ENCODE measurements at regions not wholly inside any gene's neighbourhood (a gene's known extent, or its start where the extent isn't known, plus 50 kb on each side); places are given as distances from the start of the nearest gene placed in this dataset.

DNA sequence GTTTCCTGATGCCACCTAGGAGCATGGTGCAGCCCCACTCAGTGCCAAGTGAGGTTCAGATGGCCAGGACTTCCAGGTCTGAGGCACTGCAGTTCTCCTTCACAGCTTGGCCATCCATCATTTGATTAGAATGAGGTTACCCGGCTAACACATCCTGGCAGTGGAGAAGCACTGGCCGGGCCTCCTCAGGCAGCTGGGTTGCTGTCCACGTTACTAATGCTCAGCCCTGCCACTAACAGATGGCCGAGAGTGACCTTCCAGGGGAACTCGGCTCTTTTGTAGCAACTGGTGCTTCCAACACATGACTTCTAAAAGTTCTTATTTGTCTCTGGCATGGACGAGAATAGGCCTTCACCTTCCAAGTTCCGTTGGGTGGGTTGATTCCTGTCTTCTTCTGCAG is 204.6 kb upstream of the CFAP20DC start:
- peak; percentile 19 for DNase-seq
- Histone ChIP-seq H3K4me3 (ENCODE audit: low read depth, low read length) (no peak overlapping the region), H3K9me3 (ENCODE audit: severe bottlenecking) (no peaks in the 10 kb centered on the region), H3K27me3 (ENCODE audit: insufficient read depth, low read depth, severe bottlenecking) (no peaks in the 10 kb centered on the region), H3K36me3 (no peaks in the 10 kb centered on the region), H3K27ac (no peak overlapping the region)
- no peak for TF ChIP-seq CTCF (IDR thresholded peaks at IDR 0.05; ENCODE audit: low read depth, low read length)

- Histone ChIP-seq H3K36me3 (no peaks in the 10 kb centered on the region), H3K27ac (no peak overlapping the region), H3K4me3 (ENCODE audit: low read depth, low read length) (no peak overlapping the region), H3K9me3 (ENCODE audit: severe bottlenecking) (no peaks in the 10 kb centered on the region), H3K27me3 (ENCODE audit: insufficient read depth, low read depth, severe bottlenecking) (no peaks in the 10 kb centered on the region)
- DNase-seq, result no peak
- no peak for TF ChIP-seq CTCF (IDR thresholded peaks at IDR 0.05; ENCODE audit: low read depth, low read length)
Observed at GRCh38 chr3:59253523-59253922, 203.7 kb upstream of the CFAP20DC start.

DNA sequence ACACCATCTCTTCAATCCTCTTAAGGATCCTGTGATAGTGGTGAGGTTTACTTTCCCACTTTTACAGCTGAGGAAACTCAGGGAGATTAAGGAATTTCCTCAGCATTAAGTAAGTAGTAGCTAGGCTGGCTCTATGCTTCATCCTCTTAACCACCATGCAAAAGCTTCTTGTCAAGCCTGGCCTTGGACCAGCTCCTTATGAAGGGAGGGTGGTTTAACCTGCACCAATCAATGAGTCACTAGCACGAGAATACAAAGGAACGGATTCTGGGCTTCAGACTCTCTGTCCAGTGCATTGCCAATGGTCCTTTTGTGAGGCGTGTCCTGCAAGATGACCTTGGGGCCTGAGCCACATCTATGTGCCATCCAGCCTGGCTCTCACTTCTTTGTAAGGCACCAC is 202.0 kb upstream of the CFAP20DC start:
- TF ChIP-seq CTCF (IDR thresholded peaks at IDR 0.05; ENCODE audit: low read depth, low read length), result no peak
- peak; percentile 62 for DNase-seq
- H3K27ac ChIP-seq, result no peak overlapping the region
- no peaks in the 10 kb centered on the region for H3K27me3 ChIP-seq (ENCODE audit: insufficient read depth, low read depth, severe bottlenecking)
- no peak overlapping the region for H3K4me3 ChIP-seq (ENCODE audit: low read depth, low read length)
- no peaks in the 10 kb centered on the region for H3K36me3 ChIP-seq
- H3K9me3 ChIP-seq (ENCODE audit: severe bottlenecking), result no peaks in the 10 kb centered on the region

DNA sequence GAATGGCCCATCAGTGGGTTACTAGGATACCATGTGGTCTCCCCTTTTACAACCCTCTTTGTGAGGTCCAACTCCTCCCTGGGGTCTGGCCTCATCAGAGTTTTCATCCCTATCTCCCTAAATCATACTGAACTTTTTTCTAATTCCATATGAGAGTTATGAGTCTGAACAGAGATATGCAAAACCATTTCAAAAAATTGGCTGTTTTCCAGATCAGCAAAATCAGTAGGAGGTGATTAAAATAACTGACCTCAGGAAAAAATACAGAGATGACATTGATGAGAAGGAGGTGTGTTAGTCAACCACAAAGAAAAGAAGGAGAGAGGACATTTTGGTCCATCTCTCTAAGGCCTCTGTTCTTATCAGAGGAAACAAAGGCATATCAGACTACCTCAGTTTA is 200.8 kb upstream of the CFAP20DC start:
- TF ChIP-seq CTCF (IDR thresholded peaks at IDR 0.05; ENCODE audit: low read depth, low read length), result no peak
- no peaks in the 10 kb centered on the region for H3K36me3 ChIP-seq
- DNase-seq, result no peak
- no peak overlapping the region for H3K4me3 ChIP-seq (ENCODE audit: low read depth, low read length)
- no peak overlapping the region for H3K27ac ChIP-seq
- no peaks in the 10 kb centered on the region for H3K9me3 ChIP-seq (ENCODE audit: severe bottlenecking)
- no peaks in the 10 kb centered on the region for H3K27me3 ChIP-seq (ENCODE audit: insufficient read depth, low read depth, severe bottlenecking)

DNA sequence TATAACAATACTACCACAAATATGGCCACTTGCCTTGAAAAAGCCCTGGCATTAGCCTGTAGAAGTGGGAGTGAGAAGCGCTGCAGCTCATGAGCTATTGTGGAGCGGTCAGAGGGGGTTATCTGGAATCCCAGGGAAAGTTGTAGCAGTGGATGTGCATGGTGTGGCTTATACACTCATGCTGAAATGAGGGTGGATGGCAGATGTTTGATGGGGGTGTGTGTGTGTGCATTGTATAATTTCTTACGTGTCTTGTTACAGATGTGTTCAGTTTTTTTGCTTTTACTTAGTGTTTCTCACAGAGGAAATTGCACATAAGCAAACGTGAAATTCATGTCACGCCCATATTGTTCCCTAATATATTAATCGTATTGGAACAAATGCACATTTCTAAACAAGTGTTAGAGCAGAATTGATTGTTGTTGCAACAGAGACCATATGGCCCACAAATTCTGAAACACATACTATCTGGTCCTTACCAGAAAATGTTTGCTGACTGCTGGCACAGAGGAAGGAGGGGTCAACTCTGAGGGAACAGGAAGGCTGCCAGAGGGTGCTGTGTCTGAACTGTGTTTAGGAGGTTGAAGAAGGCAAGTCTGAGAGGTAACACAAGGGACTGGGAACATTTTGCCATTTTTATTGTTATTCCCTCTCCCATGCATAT is 200.0 kb upstream of the CFAP20DC start:
- Histone ChIP-seq H3K36me3 (no peaks in the 10 kb centered on the region), H3K27ac (no peak overlapping the region), H3K27me3 (ENCODE audit: insufficient read depth, low read depth, severe bottlenecking) (no peaks in the 10 kb centered on the region), H3K4me3 (ENCODE audit: low read depth, low read length) (no peak overlapping the region), H3K9me3 (ENCODE audit: severe bottlenecking) (no peaks in the 10 kb centered on the region)
- TF ChIP-seq CTCF (IDR thresholded peaks at IDR 0.05; ENCODE audit: low read depth, low read length), result no peak
- no peak for DNase-seq

DNA sequence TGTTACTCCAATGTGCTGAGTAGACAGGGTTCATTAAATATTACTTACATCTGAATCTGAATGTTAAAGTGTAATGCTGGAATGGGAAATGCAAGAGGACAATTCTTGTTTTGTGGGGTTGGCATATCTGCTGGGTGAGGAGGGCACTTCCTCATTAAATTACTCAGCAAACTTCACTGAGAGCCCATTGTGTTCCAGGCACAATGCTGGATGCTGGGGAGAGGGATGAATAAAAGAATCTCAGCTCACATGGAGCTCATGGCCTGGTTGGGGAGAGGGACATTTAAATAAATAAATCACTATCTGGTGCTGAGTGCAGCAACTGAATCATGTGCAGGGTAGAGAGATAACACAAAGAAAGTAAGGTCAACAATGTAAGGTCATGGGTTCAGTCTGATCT is 199.2 kb upstream of the CFAP20DC start:
- TF ChIP-seq CTCF (IDR thresholded peaks at IDR 0.05; ENCODE audit: low read depth, low read length), result no peak
- H3K4me3 ChIP-seq (ENCODE audit: low read depth, low read length), result no peak overlapping the region
- no peaks in the 10 kb centered on the region for H3K36me3 ChIP-seq
- H3K27ac ChIP-seq, result no peak overlapping the region
- H3K27me3 ChIP-seq (ENCODE audit: insufficient read depth, low read depth, severe bottlenecking), result no peaks in the 10 kb centered on the region
- no peaks in the 10 kb centered on the region for H3K9me3 ChIP-seq (ENCODE audit: severe bottlenecking)
- no peak for DNase-seq

Data from WERI-Rb-1 (cell line).